ENCODE measurements at regions not wholly inside any gene's neighbourhood (a gene's known extent, or its start where the extent isn't known, plus 50 kb on each side); places are given as distances from the start of the nearest gene placed in this dataset.

DNA sequence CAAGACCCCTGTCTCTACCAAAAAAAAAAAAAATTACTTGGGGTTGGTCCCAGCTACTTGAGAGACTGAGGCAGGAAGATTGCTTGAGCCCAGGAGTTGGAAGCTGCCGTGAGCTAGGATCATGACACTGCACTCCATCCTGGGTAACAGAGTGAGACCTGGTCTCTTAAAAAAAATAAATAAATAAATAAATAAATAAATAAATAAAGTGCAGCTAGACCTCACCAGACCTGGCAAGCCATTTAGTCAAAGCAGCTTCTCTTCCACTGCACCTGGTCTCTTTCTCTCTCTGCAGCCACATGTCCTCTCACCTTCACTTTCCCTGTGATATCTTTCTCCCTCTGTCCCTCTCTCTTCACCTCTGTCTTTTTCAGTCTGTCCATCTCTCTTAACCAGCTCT lies 75.2 kb upstream of the CHCHD3 start:
- TF ChIP-seq, protein P1, sequence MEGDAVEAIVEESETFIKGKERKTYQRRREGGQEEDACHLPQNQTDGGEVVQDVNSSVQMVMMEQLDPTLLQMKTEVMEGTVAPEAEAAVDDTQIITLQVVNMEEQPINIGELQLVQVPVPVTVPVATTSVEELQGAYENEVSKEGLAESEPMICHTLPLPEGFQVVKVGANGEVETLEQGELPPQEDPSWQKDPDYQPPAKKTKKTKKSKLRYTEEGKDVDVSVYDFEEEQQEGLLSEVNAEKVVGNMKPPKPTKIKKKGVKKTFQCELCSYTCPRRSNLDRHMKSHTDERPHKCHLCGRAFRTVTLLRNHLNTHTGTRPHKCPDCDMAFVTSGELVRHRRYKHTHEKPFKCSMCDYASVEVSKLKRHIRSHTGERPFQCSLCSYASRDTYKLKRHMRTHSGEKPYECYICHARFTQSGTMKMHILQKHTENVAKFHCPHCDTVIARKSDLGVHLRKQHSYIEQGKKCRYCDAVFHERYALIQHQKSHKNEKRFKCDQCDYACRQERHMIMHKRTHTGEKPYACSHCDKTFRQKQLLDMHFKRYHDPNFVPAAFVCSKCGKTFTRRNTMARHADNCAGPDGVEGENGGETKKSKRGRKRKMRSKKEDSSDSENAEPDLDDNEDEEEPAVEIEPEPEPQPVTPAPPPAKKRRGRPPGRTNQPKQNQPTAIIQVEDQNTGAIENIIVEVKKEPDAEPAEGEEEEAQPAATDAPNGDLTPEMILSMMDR (IDR thresholded peaks at IDR 0.05) = no peak
- TF ChIP-seq POLR2A (IDR thresholded peaks at IDR 0.05) = no peak
